ENCODE measurements at regions not wholly inside any gene's neighbourhood (a gene's known extent, or its start where the extent isn't known, plus 50 kb on each side); places are given as distances from the start of the nearest gene placed in this dataset.

GRCh38 chr2:57959390-57959789 lies 87.2 kb upstream of the VRK2 start:
- ATAC-seq (no peak), DNase-seq (no peak)

GRCh38 chr2:57962861-57963260 lies 83.7 kb upstream of the VRK2 start:
- DNase-seq (no peak), ATAC-seq (no peak)

DNA sequence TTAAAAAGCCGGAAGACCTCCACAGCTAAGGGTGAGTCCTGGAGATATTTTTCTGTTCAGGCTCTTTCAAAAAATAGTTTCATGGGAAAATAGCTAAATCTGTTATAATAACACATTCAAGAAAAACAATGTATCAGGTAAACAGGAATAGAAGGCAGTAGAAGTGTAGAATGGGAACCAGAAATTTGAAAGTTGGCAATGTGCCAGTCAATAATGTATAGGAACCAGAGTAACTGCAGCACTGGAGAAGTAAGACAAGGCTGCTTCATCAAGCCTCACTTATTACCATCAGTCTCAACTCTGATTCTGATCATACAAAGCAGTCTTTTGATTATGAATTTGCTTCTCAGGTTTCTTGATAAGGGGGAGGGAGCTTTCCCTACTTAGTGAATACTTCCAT lies 81.4 kb upstream of the VRK2 start:
- DNase-seq (no peak), ATAC-seq (no peak)

GRCh38 chr2:57965961-57966360 lies 80.6 kb upstream of the VRK2 start:
- DNase-seq (no peak), ATAC-seq (no peak)

DNA sequence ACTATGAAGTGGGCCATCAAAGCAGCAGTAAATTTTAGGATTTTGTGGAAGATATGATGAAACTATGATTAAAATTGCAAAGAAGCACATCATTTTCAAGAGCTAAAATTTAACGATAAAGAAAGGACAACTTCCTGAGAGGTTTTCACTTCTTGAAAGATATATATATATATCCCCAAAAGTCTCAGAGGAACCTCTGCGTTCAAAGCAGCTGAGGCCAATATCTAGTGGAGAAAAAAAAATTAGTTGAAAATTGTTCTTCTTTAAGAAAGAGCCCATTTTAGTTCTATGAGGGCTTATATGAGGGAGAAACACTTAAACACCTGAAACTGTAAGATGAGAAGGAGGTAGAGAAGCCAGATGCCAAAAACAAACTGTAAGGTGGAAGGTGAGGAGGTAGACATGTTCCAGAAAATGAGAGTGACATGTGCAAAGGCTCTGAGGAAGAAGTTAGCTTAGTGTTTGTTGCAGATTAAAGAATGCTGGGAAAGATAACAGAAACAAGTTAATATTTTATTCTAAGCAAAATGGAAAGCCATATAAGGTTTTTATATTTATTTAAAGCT lies 72.9 kb upstream of the VRK2 start:
- no peak for DNase-seq
- ATAC-seq = no peak

- DNase-seq (no peak), ATAC-seq (no peak)
Observed at GRCh38 chr2:57979158-57979557, 67.4 kb upstream of the VRK2 start.

DNA sequence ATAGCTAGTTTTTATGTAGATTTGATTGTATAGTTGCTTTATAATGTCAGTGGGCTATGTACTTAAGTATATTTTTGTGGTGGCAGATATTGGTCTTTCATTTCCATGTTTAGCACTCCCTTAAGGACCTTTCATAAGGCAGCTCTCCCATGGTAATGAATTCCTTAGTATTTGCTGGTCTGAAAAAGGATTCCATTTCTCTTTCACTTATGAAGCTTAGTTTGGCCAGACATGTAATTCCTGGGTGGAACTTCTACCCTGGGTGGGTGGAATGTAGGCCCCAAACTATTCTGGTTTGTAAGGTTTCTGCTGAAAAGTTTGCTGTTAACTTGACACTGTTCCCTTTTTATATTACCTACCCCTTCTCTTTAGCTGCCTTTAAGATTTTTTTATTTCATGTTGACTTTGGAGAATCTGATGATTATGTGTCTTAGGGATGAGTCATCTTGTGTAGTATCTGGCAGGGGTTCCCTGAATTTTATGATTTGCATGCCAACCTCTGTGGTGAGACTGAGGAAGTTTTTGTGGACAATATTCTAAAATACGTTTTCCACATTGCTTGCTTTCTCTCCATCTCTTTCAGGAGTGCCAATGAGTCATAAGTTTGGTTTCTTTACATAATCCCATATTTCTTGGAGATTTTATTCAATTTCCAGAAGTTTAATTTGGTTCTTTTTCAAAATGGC lies 65.4 kb upstream of the VRK2 start:
- no peak for ATAC-seq
- no peak for DNase-seq

- ATAC-seq (no peak), DNase-seq (no peak)
Observed at GRCh38 chr2:57987835-57988573, 58.6 kb upstream of the VRK2 start.

DNA sequence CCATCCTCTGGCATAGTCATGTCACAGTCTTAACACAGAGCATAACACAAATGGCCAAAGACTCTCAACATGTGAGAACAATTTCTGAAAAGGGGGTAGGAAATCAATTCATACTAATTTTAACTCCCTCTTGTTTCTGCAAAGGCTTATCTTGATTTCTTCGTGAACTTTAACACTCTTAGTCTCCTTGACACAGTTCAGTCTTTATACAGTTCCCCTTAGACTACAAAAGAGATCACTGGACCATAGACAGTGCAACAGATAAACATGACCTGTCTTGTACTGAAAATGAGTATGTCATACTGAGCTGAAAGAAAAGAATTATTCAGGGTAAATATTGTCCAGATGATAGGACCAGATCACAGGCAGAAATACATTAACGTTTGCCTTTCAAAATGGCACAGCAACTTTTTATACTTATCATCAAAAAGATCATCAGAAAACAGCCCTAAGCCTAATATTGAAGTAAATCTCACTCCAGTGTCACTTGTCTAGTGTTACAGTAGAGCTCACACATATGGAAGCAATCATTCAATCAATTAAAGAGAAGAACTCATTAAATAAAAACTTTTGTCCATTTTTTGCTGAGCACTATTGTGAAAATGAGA lies 56.4 kb upstream of the VRK2 start:
- ATAC-seq (no peak), DNase-seq (no peak)
